Astrocyte of the hippocampus (primary cell): ENCODE measurements at regions not wholly inside any gene's neighbourhood (a gene's known extent, or its start where the extent isn't known, plus 50 kb on each side); places are given as distances from the start of the nearest gene placed in this dataset.

Source experiments
- DNase-seq: peaks from one replicate; pipeline ENCODE4 v3.0.0; 2011; ENCODE audit warnings: low read depth, low spot score

DNA sequence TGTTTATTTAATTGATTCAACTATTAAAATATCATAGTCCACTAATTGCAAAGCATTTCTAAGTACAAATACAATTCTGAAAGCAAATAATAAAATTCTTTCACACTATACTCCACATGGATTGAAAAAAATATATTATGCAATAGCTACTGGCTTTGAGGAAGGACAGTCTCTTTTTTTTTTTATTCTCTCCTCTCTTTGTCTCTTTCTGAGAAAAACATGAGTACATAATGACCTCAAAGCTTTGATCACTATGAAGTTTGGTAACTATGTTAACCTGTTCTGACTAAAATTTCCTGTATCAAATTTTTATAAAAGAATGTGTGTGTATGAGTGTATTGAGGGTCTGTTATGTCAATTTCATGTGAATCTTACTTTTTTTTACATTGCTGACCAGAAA lies 96.2 kb downstream of the RGS2 start:
- DNase-seq: no peak

DNA sequence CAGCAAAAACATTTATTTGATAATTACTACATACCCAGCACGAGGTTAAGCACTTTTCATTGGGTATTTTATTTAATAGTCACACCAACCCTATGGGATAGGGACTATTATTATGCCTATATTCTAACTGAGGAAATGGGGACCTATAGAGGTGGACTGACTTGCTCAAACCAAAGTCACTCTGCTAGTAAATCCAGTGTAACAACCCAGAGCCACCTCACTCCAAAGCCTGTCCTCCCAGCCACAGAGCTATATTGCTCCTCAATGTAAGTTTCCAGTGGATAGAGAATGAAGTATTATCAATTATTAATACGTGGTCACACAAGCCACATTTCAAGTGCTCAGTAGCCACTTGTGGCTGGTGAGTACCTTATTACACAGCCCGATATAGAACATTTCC lies 97.5 kb downstream of the RGS2 start:
- DNase-seq: no peak

DNA sequence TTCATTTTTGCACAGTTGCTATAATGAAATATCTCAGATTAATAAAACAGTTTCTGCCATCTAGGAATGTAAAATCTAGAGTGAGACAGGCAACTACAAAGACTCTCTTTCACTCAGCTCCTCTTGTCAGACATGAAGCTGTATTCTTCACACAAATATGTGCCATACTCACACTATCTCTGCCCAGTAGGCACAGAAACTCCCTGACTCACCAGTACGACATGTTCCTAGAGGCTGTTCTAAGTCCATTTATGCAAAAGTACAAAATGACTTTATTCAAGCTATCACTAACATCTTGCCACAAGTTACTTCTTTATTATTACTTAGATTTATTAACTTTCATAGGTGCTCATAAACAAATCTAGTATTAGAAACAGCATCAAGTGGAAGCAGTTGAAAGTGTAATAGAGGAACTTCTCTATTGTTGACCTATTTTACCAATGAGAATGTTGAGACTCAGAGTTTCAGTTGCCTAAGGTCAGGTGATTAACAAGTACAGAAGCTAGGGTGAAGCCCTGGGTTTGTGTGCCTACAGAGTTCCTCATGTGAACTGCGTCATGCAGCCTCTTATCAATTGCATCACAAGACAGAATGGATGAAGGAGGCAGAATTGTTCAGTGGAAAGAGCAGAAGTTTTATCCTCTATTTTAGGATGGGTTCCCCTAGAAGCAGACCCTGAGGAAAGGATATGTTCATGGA lies 98.9 kb downstream of the RGS2 start:
- DNase-seq: peak; percentile 56

DNA sequence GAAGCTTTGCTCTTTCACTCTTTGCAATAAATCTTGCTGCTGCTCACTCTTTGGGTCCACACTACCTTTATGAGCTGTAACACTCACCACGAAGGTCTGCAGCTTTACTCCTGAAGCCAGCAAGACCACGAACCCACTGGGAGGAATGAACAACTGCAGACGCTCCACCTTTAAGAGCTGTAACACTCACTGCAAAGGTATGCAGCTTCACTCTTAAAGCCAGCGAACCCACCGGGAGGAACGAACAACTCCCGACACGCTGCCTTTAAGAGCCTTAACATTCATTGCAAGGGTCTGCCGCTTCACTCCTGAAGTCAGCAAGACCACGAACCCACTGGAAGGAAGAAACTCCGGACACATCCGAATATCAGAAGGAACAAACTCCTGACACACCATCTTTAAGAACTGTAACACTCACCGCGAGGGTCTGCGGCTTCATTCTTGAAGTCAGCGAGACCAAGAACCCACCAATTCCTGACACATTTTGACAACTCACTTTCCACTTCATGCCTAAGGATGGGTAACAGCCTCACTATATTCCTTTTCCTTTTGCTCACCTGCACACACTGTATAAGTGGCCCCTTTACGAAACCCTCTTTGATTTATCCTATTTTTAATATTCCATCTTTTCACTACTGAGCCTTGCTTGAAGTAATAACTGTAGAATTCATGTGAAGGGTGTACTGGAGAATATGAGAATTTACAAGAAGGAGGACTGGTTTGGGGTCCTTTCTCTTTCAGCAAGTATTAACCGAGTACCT lies 103.2 kb downstream of the RGS2 start:
- DNase-seq: peak; percentile 34

DNA sequence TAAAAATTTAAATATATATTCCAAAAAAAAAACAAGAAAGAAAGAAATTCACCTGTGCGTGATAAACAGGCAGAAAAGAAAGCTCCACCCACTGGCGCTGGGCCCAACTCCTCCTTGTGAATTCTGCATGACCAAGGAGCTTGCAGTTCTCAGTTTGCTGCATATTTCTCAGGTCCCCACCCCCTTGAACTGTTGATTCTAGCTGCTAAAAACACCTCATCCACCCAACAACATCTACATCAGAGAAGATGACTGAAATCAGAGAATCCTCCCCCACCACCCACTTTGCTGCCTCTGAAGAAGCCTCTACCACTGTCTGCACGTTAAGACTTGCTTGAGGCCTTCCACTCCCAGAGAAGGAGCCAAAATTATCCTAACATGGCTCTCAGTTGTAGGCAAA lies 104.8 kb downstream of the RGS2 start:
- no peak for DNase-seq

DNA sequence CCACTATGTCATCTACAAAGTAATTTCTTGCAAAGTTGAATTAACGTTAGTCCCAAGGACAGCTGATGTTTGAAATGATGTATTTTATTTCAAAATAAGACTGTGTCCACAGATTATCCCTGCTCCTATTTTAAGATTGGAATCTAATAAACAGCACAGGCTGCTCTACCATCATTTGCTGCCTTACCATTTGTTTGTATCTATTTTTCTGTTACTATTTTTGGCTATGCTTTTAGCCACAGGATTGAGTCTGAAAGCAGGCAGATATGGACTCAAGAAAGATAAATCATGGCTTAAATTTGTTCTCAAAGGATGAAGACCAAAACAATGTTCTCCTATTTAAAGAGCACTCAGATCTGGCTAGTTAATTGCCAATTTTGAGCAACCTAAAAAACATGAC lies 105.3 kb downstream of the RGS2 start:
- DNase-seq: no peak

DNA sequence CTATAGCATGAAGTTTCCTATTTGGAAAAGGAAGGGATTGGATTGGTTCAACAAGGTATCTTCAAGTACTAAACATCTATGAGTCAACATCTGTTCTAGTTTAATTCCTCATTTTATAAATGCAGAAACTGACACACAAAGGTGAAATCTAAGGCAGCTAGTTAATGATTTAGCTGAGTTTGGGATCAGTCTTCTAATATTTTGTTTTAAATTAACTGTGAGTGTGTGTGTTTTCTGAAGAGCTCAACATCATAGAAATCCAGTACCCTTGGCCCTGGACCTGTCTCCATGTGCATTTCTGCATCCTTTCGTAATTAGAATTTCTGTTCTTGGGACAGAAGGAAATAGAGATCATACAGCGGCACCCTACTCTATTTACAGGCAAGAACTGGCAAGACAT lies 105.9 kb downstream of the RGS2 start:
- DNase-seq: no peak

DNA sequence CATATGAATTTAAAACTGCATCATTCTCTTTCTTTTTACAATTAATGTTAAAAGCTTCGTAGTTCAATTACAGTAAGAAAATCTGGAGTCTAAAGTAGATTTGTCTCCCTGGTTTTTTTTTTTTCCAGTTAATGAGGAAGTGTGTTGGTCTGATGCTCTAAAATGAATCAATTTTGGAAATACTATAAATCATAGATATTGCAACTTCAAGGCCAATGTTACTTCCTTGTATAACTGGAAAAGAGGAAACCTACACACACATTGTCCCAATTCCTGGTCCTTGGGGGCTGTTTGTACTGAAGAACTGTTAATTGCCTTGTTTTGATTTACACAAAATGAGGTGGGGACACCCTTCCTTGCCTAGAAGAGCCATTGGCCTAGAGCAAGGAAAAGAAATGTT lies 107.2 kb downstream of the RGS2 start:
- DNase-seq: no peak

DNA sequence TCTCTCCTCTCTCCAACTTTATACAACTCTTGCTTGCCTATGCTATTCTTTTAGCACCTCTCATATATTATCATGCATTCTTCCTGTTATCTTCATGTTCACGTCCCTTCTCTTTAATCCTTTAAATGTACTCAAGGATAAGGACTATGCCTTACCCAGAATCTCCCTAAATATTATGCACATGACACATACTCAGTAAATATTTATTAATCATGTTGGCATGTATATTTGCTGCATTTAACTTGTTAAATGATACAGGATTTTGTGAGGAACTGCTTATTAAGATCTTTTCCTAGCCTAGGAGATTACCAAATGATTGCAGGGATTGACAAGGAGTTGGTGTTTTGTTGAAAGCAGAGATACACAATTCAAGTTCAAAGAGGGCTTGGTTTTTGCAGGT lies 109.4 kb downstream of the RGS2 start:
- DNase-seq: no peak

DNA sequence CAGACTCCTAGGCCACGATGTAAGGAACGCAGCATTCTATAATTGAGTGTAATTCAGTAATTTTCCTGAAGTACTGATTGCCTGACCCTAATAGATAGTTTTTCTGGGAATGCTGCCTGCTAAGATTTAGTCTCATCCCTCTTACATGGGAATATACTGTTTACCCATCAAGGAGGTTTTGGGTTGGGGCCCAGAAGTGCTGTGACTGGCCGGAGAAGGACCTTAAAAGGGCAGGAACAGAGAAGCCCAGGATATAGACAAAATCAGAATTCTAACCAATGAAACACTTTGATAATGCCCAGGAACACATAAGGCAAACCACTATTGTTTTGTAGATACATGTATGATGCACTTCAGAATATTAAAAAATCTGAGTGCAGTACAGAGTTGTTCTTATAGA lies 111.6 kb downstream of the RGS2 start:
- no peak for DNase-seq

DNA sequence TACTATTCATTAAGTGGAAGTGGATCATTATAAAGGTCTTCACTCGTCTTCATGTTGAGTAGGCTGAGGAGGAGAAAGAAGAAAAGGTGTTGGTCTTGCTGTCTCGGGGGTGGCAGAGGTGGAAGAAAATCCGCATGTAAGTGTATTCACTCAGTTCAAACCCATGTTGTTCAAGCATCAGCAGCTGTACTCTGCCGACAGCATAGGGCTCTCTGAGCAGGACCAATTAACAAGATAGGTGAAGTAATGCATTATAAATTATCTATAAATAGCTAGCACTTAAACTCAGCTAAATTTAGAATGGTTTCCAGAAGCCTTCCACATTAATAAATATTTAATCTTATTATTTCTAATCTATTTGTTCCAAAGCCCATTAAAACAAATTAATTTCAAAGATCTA lies 116.8 kb downstream of the RGS2 start:
- DNase-seq: no peak

DNA sequence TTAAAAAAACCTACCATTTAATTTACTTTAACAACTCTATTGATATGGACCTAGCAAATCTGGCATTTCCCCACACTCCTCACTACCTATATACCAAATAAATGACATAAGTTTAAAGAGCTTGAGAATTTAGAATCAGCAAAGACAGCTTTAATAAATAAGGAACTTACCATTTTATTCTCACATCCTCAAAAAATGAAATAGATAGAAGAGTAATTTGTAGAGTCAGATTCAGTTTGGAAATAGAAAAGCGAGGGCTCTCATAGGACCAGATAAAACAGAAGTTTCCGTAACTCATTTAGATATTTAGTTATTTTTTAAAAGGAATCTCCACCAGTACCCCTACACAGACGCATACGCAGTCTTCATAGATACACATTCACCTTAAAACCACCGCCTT lies 117.9 kb downstream of the RGS2 start:
- no peak for DNase-seq

DNA sequence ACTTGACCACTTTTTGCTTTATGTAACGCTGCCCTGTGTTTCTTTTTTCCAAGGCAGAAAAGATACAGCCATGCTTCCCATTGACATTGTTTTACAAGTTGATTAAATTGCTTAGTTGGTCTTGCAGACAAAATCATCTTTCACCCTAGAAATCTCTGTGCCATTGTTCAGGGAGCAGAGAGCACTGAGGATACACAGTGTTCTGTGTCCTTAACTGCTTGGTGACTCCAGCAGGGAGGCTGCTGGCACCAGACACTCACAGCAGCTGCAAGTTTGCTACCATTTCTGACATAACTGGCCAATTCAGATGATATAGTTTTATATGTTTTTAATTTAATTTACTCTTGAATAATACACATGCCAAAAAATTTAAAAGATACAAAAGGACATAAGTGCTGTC lies 118.7 kb downstream of the RGS2 start:
- DNase-seq: no peak

DNA sequence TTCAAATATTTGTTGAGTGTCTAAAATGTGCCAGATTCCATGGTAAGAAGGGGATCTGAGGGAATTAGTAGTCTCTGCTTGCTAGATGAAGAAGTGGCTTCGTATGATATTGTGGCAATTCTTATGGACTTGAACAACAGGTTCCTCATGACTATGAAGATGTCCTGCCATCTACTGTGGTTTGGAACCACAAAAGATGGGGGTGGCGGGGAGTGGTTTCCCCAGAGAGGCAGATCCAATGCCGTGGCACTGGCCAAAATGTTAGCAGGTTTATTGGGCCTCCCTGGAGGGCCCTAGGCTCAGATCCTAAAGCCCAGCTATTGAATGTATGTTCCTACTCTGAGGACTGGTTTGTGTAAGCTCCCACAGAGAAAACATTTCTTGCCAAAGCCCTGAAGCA lies 120.8 kb downstream of the RGS2 start:
- no peak for DNase-seq

DNA sequence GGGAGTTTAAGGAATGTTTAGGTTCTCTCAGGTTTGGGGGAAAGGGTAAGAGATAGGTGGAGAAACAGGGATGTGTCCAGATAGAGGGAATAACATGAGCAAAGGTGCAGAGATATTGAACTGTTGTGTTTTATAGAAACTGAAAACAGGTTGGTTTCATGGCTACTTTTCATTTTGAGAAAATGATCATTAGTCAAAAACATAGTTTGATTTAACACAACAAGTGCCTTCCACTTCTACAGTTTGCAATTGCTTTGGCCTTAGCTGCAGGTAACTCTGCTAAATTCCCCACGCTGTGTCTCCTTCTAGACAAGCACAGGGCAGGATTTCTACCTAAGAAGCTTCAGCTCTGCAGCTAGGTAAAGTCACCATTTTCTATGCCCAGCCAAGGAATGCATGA lies 124.9 kb downstream of the RGS2 start:
- DNase-seq: no peak

DNA sequence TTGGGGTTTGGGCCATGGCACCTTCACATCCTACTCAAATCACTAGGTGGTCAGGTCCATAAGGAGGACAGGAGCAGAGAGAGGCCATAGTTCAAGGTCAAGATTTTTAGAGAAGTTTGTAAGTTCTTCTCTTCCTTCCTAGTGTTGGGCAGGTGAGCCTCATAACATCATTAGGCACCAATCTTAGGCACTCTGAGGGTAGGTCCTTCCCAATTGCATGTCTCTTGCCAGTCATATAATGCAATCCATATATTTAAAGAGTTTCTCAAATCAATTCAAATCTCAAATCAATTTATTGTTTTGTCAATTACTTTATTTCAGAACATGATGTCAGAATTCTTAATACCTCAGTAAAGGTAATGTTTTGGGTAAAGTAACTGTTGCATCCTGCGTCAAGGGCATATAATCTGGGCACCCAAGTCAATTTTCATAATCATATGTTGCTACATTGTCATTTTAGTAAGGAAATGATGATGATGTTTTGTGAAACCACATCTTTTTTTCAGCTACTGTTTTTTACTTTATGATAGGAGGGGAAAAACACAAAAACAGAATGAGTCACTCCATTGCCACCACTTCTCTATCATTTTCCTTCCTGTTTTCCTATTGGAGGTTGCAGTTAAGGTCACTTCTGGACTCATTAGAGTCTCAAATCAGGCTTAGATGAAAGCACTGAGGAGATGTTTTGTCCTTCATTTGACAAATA lies 122.7 kb downstream of the UCHL5 start:
- DNase-seq: no peak

DNA sequence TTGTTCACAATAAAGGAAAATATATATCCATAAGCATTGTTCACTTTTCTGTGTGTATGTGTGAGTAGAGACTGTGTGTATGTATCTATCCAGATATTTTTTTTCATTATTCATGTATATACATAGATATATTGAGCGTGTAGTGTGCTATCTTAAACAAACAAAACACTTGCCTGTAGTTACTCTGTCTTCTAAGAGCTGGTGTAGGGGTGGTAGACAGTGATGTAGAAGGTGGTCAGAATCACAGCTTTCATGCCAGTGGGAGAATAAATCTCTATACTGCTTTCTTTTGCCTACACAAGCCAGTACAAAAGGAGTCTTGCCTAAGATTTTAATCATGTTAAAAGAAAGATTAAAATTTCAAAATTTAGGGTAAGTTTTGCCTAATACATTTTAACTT lies 122.0 kb downstream of the UCHL5 start:
- no peak for DNase-seq

DNA sequence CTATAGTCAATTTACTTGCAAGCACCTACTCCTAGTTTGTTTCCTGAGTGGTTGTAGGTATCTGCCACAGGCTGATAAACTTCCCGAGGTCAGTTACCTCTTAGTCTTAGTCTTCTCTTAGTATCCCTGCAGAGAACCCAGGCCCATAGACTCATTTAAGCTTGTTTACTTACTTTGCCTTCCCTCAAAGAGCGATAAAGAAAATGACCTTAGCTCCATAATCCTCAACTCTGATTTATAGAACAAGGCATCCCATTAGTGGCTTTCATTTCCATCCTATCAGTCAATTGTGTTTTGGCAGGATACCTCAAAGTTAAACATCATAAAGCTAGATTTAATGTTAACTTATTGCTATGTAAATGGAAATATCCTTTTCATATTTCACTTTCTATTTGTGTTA lies 119.7 kb downstream of the UCHL5 start:
- no peak for DNase-seq

DNA sequence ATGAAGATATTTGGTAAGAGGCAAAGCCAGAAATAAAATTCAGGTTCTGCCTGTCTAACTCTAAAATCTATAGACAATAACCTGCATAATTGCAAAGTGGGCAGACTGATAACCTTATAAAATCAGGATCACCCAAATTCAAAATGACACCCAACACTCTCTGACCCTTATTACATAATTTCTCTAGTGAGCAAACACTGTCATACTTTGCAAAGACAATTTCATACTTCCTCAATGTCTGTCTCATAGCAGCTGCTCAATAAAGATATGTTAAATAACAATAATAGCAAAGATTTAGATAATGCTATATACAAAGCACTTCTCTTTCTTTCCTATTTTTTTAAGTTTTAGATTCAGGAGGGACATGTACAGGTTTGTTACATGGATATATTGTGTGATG lies 118.5 kb downstream of the UCHL5 start:
- no peak for DNase-seq

DNA sequence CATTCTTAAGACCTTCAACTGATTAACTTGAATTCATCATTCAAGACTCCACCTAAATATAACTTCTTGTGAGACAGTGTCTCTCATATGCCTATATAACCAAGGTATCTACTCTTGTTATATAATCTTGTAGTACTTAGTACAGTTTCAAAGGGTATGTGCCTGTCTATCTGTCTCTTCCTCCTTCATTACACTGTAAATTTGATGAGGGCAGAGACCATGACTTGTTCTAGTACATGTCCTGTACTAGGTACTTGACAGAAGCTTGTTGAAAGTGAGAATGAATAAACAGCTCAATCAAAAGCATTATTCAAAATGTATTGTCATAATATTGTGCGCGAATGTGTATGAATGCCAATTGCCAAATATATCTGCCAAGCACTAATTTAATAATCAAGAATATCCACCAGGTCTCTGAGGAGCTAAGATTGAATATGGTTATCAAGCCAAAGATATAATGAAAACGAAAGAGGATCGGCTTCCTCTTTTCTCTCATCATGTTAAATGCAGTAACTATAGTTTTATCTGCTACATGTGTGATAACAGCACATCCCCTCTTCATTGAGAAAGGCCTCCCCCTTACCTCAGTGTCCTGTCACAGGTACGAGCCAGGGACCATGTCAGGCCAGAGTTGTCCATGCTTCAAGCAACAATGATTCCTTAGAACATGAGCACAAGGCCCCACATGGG lies 117.3 kb downstream of the UCHL5 start:
- DNase-seq: no peak

DNA sequence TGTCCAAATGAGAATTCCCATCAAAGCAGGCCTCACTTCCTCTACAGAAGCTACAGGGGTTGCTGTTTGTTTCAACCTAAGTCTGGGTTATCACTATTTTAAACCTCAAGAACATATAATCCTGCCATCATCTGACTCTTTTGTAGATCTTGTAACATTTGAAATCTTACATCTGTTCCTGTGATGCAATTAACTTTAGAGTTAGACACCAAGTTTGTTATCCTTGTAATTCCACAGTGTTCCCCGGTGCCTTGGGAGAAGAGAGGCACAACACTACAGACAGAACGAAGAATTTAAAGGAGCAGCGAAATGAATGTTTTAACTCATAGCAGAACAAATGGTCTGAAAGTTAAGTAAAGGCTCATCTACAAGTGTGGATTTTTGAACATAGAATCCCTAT lies 116.1 kb downstream of the UCHL5 start:
- DNase-seq: no peak

DNA sequence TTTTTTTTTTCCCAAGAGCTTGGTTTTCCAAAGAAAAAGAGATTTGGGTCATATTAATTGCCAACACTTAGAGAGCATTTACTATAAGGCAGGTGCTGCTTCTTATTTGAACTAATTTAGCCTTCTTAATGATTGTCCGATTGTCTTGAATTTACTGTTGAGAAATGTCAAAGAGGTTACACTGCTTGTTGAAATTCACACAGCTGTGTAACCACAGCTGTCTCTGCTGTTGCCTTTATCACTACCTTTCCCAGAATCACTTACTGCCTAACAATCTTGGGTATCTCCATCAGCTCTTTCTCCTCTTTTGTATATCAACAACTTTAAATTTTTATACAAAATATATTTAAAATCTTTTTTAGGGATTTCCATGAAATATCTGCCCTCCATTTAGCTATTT lies 115.6 kb downstream of the UCHL5 start:
- DNase-seq: no peak
